ENCODE measurements at regions not wholly inside any gene's neighbourhood (a gene's known extent, or its start where the extent isn't known, plus 50 kb on each side); places are given as distances from the start of the nearest gene placed in this dataset.
A peak's percentile ranks its signal among the peaks of the same experiment; 100 is the strongest.

GRCh38 chrX:13518126-13518525 is 51.3 kb upstream of the EGFL6 start:
- H3K36me3 ChIP-seq (replicated peaks), result no peaks in the 10 kb centered on the region
- no peaks in the 10 kb centered on the region for H3K27me3 ChIP-seq (ENCODE audit: low read depth)
- no peaks in the 10 kb centered on the region for H3K9me3 ChIP-seq
- no peaks in the 10 kb centered on the region for H3K4me1 ChIP-seq
- no peak for DNase-seq (ENCODE audit: low spot score in 2 of 2)
- in situ Hi-C loops (cut with MboI; ENCODE audit: low sequenced_read_pairs), result loop anchor here (5.0 to 10.0 kb wide), 2 partner anchors 119 to 227 kb away; no protein-coding TSS in a partner anchor
- no peak overlapping the region for H3K4me3 ChIP-seq

GRCh38 chrX:13515211-13515930 is 54.0 kb upstream of the EGFL6 start:
- DNase-seq (ENCODE audit: low spot score in 2 of 2), result no peak
- Histone ChIP-seq H3K4me1 (no peaks in the 10 kb centered on the region), H3K36me3 (replicated peaks) (no peaks in the 10 kb centered on the region), H3K27me3 (ENCODE audit: low read depth) (no peaks in the 10 kb centered on the region), H3K4me3 (no peak overlapping the region), H3K9me3 (no peaks in the 10 kb centered on the region)
- in situ Hi-C loops (cut with MboI; ENCODE audit: low sequenced_read_pairs), result loop anchor here (5.0 to 10.0 kb wide), 2 partner anchors 122 to 229 kb away; no protein-coding TSS in a partner anchor

GRCh38 chrX:13511944-13512330 is 57.5 kb upstream of the EGFL6 start:
- in situ Hi-C loops (cut with MboI; ENCODE audit: low sequenced_read_pairs), result loop anchor here (10.0 kb wide), 1 partner anchor 233 kb away; no protein-coding TSS in a partner anchor
- Histone ChIP-seq H3K4me1 (no peaks in the 10 kb centered on the region), H3K4me3 (no peak overlapping the region), H3K27me3 (ENCODE audit: low read depth) (no peaks in the 10 kb centered on the region), H3K36me3 (replicated peaks) (no peaks in the 10 kb centered on the region), H3K9me3 (no peaks in the 10 kb centered on the region)
- DNase-seq (ENCODE audit: low spot score in 2 of 2), result no peak

GRCh38 chrX:13511241-13511943 is 58.0 kb upstream of the EGFL6 start:
- Histone ChIP-seq H3K4me3 (no peak overlapping the region), H3K36me3 (replicated peaks) (no peaks in the 10 kb centered on the region), H3K27me3 (ENCODE audit: low read depth) (no peaks in the 10 kb centered on the region), H3K9me3 (no peaks in the 10 kb centered on the region), H3K4me1 (no peaks in the 10 kb centered on the region)
- in situ Hi-C loops (cut with MboI; ENCODE audit: low sequenced_read_pairs), result loop anchor here (10.0 kb wide), 1 partner anchor 233 kb away; no protein-coding TSS in a partner anchor
- DNase-seq (ENCODE audit: low spot score in 2 of 2), result no peak

- H3K36me3 ChIP-seq (replicated peaks), result no peaks in the 10 kb centered on the region
- in situ Hi-C loops (cut with MboI; ENCODE audit: low sequenced_read_pairs), result loop anchor here (5.0 kb wide), 1 partner anchor 524 kb away; no protein-coding TSS in a partner anchor
- no peaks in the 10 kb centered on the region for H3K4me1 ChIP-seq
- no peak overlapping the region for H3K4me3 ChIP-seq
- H3K9me3 ChIP-seq, result no peaks in the 10 kb centered on the region
- no peaks in the 10 kb centered on the region for H3K27me3 ChIP-seq (ENCODE audit: low read depth)
- DNase-seq (ENCODE audit: low spot score in 2 of 2), result no peak
Measured at GRCh38 chrX:13507893-13508292, 61.5 kb upstream of the EGFL6 start.

GRCh38 chrX:13506574-13506973 is 62.8 kb upstream of the EGFL6 start:
- no peaks in the 10 kb centered on the region for H3K27me3 ChIP-seq (ENCODE audit: low read depth)
- H3K9me3 ChIP-seq, result no peaks in the 10 kb centered on the region
- in situ Hi-C loops (cut with MboI; ENCODE audit: low sequenced_read_pairs), result loop anchor here (5.0 kb wide), 1 partner anchor 526 kb away; no protein-coding TSS in a partner anchor
- H3K4me3 ChIP-seq, result no peak overlapping the region
- DNase-seq (ENCODE audit: low spot score in 2 of 2), result peak; percentile 69 to 76
- H3K36me3 ChIP-seq (replicated peaks), result no peaks in the 10 kb centered on the region
- H3K4me1 ChIP-seq, result no peaks in the 10 kb centered on the region

GRCh38 chrX:13502590-13502989 is 66.8 kb upstream of the EGFL6 start:
- Histone ChIP-seq H3K4me1 (no peaks in the 10 kb centered on the region), H3K4me3 (no peak overlapping the region), H3K9me3 (no peaks in the 10 kb centered on the region), H3K27me3 (ENCODE audit: low read depth) (no peaks in the 10 kb centered on the region), H3K36me3 (replicated peaks) (no peaks in the 10 kb centered on the region)
- no peak for DNase-seq (ENCODE audit: low spot score in 2 of 2)
- in situ Hi-C loops (cut with MboI; ENCODE audit: low sequenced_read_pairs), result no loop called here

GRCh38 chrX:13499736-13500135 is 69.7 kb upstream of the EGFL6 start:
- H3K4me3 ChIP-seq, result no peak overlapping the region
- no peaks in the 10 kb centered on the region for H3K4me1 ChIP-seq
- no peaks in the 10 kb centered on the region for H3K36me3 ChIP-seq (replicated peaks)
- no peak for DNase-seq (ENCODE audit: low spot score in 2 of 2)
- no peaks in the 10 kb centered on the region for H3K9me3 ChIP-seq
- no peaks in the 10 kb centered on the region for H3K27me3 ChIP-seq (ENCODE audit: low read depth)
- in situ Hi-C loops (cut with MboI; ENCODE audit: low sequenced_read_pairs), result loop anchor here (25.0 kb wide), 1 partner anchor 687 kb away; no protein-coding TSS in a partner anchor

- Histone ChIP-seq H3K4me3 (no peak overlapping the region), H3K36me3 (replicated peaks) (no peaks in the 10 kb centered on the region), H3K27me3 (ENCODE audit: low read depth) (no peaks in the 10 kb centered on the region), H3K4me1 (no peaks in the 10 kb centered on the region), H3K9me3 (no peaks in the 10 kb centered on the region)
- DNase-seq (ENCODE audit: low spot score in 2 of 2), result no peak
- in situ Hi-C loops (cut with MboI; ENCODE audit: low sequenced_read_pairs), result loop anchor here (25.0 kb wide), 1 partner anchor 686 kb away; no protein-coding TSS in a partner anchor
Measured at GRCh38 chrX:13498238-13498637, 71.2 kb upstream of the EGFL6 start.

- no peak for DNase-seq (ENCODE audit: low spot score in 2 of 2)
- Histone ChIP-seq H3K4me3 (no peak overlapping the region), H3K9me3 (no peaks in the 10 kb centered on the region), H3K4me1 (no peaks in the 10 kb centered on the region), H3K27me3 (ENCODE audit: low read depth) (no peaks in the 10 kb centered on the region), H3K36me3 (replicated peaks) (no peaks in the 10 kb centered on the region)
- in situ Hi-C loops (cut with MboI; ENCODE audit: low sequenced_read_pairs), result loop anchor here (25.0 kb wide), 1 partner anchor 683 kb away; no protein-coding TSS in a partner anchor
Measured at GRCh38 chrX:13495232-13495631, 74.2 kb upstream of the EGFL6 start.

- no peaks in the 10 kb centered on the region for H3K4me1 ChIP-seq
- in situ Hi-C loops (cut with MboI; ENCODE audit: low sequenced_read_pairs), result loop anchor here (25.0 kb wide), 1 partner anchor 682 kb away; no protein-coding TSS in a partner anchor
- no peaks in the 10 kb centered on the region for H3K36me3 ChIP-seq (replicated peaks)
- no peak overlapping the region for H3K4me3 ChIP-seq
- no peaks in the 10 kb centered on the region for H3K27me3 ChIP-seq (ENCODE audit: low read depth)
- DNase-seq (ENCODE audit: low spot score in 2 of 2), result no peak
- no peaks in the 10 kb centered on the region for H3K9me3 ChIP-seq
Measured at GRCh38 chrX:13494562-13494961, 74.8 kb upstream of the EGFL6 start.

- Histone ChIP-seq H3K4me1 (no peaks in the 10 kb centered on the region), H3K36me3 (replicated peaks) (no peaks in the 10 kb centered on the region), H3K27me3 (ENCODE audit: low read depth) (no peaks in the 10 kb centered on the region), H3K9me3 (no peaks in the 10 kb centered on the region), H3K4me3 (no peak overlapping the region)
- DNase-seq (ENCODE audit: low spot score in 2 of 2), result no peak
- in situ Hi-C loops (cut with MboI; ENCODE audit: low sequenced_read_pairs), result loop anchor here (25.0 kb wide), 1 partner anchor 681 kb away; no protein-coding TSS in a partner anchor
Measured at GRCh38 chrX:13493659-13494058, 75.7 kb upstream of the EGFL6 start.

GRCh38 chrX:13492286-13492685 is 77.1 kb upstream of the EGFL6 start:
- DNase-seq (ENCODE audit: low spot score in 2 of 2), result no peak
- H3K4me3 ChIP-seq, result no peak overlapping the region
- H3K36me3 ChIP-seq (replicated peaks), result no peaks in the 10 kb centered on the region
- H3K9me3 ChIP-seq, result no peaks in the 10 kb centered on the region
- in situ Hi-C loops (cut with MboI; ENCODE audit: low sequenced_read_pairs), result loop anchor here (25.0 kb wide), 1 partner anchor 680 kb away; no protein-coding TSS in a partner anchor
- H3K4me1 ChIP-seq, result peaks cover 9% of the 10 kb centered on the region
- H3K27me3 ChIP-seq (ENCODE audit: low read depth), result no peaks in the 10 kb centered on the region

- H3K36me3 ChIP-seq (replicated peaks), result no peaks in the 10 kb centered on the region
- H3K4me3 ChIP-seq, result no peak overlapping the region
- no peaks in the 10 kb centered on the region for H3K9me3 ChIP-seq
- H3K4me1 ChIP-seq, result peaks cover 11% of the 10 kb centered on the region
- DNase-seq (ENCODE audit: low spot score in 2 of 2), result no peak
- H3K27me3 ChIP-seq (ENCODE audit: low read depth), result no peaks in the 10 kb centered on the region
- in situ Hi-C loops (cut with MboI; ENCODE audit: low sequenced_read_pairs), result loop anchor here (25.0 kb wide), 1 partner anchor 679 kb away; no protein-coding TSS in a partner anchor
Measured at GRCh38 chrX:13491061-13491460, 78.3 kb upstream of the EGFL6 start.

Measured in HAP-1 (cell line).